ENCODE measurements at regions not wholly inside any gene's neighbourhood (a gene's known extent, or its start where the extent isn't known, plus 50 kb on each side); places are given as distances from the start of the nearest gene placed in this dataset.

DNA sequence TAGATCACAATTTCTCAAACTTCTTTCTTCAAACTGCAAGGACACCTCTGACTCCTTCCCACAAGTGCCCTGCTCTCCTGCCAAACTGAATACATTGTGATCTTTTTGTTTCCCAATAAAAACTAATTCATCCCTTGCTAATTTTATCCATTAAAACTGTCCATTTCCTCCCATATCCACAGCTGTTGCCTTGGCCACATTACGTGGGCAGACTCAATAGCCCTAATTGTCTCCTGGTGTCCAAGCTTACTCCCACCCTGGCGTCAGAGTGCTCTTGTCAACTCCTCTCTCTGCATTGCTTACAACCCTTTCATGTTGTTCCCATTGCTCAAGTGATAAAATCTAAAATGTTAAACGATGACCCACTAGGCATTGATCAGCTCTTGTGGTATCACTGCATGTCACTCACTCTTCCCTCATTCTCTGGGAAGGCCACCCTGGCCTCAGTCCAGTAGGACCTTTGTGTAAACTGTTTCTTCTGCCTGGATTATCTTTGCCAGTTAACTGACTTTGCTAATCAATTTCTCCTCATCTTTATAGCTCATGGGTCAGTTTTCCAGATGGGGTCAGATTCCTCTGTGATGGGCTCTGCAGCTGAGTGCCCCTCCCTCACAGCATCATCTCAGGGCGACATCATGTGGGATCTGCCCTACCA, 525.0 kb downstream of the SLC4A3 start:
- TF ChIP-seq, protein P1, sequence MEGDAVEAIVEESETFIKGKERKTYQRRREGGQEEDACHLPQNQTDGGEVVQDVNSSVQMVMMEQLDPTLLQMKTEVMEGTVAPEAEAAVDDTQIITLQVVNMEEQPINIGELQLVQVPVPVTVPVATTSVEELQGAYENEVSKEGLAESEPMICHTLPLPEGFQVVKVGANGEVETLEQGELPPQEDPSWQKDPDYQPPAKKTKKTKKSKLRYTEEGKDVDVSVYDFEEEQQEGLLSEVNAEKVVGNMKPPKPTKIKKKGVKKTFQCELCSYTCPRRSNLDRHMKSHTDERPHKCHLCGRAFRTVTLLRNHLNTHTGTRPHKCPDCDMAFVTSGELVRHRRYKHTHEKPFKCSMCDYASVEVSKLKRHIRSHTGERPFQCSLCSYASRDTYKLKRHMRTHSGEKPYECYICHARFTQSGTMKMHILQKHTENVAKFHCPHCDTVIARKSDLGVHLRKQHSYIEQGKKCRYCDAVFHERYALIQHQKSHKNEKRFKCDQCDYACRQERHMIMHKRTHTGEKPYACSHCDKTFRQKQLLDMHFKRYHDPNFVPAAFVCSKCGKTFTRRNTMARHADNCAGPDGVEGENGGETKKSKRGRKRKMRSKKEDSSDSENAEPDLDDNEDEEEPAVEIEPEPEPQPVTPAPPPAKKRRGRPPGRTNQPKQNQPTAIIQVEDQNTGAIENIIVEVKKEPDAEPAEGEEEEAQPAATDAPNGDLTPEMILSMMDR (conservative IDR thresholded peaks at IDR 0.05): no peak
- no peak overlapping the region for H3K4me3 Mint-ChIP-seq
- no peaks in the 10 kb centered on the region for H3K9me3 Mint-ChIP-seq
- H3K36me3 Mint-ChIP-seq: no peaks in the 10 kb centered on the region
- H3K4me1 Mint-ChIP-seq (ENCODE audit: unreplicated experiment): peaks cover 23% of the 10 kb centered on the region
- DNase-seq (ENCODE audit: extremely low spot score, unreplicated experiment): no peak
- H3K27ac Mint-ChIP-seq: no peak overlapping the region
- no peaks in the 10 kb centered on the region for H3K27me3 Mint-ChIP-seq

DNA sequence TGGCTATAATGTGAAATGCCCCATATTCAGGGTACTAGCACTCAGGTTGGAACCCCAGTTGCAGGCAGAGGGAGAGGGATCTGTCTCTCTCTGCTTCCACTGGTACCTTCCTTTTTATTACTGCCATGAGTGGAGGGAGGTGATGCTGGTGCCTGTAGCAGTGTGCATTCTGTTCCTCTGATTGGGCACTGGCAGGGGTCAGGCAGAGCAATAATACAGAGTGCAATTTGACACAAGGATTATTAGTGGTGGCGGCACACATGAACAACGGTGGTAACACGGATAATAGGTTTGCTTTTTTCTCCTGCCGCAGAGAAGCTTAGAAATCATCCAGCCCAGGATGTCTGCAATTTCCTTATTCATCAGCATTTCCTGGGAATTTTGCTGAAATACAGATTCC, 525.7 kb downstream of the SLC4A3 start:
- H3K27ac Mint-ChIP-seq: no peak overlapping the region
- no peak for DNase-seq (ENCODE audit: extremely low spot score, unreplicated experiment)
- H3K36me3 Mint-ChIP-seq: no peaks in the 10 kb centered on the region
- no peaks in the 10 kb centered on the region for H3K27me3 Mint-ChIP-seq
- no peak overlapping the region for H3K4me3 Mint-ChIP-seq
- peaks cover 16% of the 10 kb centered on the region for H3K4me1 Mint-ChIP-seq (ENCODE audit: unreplicated experiment)
- no peaks in the 10 kb centered on the region for H3K9me3 Mint-ChIP-seq
- TF ChIP-seq, protein P1 (conservative IDR thresholded peaks at IDR 0.05): no peak

DNA sequence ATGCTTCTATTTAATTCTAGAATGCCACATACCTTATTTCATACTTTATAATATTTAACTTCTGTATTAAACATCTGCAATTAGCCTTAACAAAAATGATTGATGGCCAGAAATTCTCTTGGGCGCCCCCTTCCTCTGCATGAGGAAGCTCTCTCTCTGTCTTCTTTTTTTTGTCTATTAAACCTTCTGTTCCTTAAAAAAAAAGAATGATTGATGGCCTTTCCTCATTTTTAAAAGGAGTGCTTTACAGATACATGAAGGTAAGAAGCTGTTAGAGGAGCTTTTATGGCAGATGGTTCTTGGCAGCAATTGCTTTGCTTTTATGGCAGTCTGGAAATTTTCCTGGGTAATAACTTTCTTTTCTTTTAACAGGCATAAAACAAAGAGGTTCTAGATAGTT, 526.9 kb downstream of the SLC4A3 start:
- Mint-ChIP-seq H3K27me3 (no peaks in the 10 kb centered on the region), H3K36me3 (no peaks in the 10 kb centered on the region), H3K4me3 (no peak overlapping the region), H3K9me3 (no peaks in the 10 kb centered on the region), H3K27ac (no peak overlapping the region), H3K4me1 (ENCODE audit: unreplicated experiment) (peaks cover 16% of the 10 kb centered on the region)
- TF ChIP-seq, protein P1 (conservative IDR thresholded peaks at IDR 0.05): peak; percentile 45
- DNase-seq (ENCODE audit: extremely low spot score, unreplicated experiment): no peak

DNA sequence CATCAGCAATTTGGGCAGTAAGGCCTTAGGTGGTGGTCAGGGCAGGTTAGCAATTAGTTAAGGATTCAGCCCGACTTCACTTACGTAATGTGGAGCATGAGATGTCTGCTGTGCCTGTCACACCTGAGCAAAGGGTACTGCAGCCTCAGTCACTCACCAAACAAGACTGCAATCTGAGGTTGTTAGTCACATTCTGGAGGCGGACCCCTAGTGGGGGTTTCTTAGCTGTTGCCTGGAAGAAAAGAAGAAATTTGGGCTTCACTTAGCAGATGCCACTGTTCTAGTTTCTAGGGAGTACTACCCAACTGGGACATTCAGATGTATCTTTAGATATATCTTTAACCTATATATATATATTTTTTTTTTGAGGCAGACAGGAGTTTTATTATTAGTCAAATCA, 529.9 kb downstream of the SLC4A3 start:
- H3K4me3 Mint-ChIP-seq: no peak overlapping the region
- TF ChIP-seq, protein P1 (conservative IDR thresholded peaks at IDR 0.05): no peak
- peaks cover 5% of the 10 kb centered on the region for H3K4me1 Mint-ChIP-seq (ENCODE audit: unreplicated experiment)
- H3K27ac Mint-ChIP-seq: no peak overlapping the region
- H3K27me3 Mint-ChIP-seq: no peaks in the 10 kb centered on the region
- H3K9me3 Mint-ChIP-seq: peaks cover 3% of the 10 kb centered on the region
- no peak for DNase-seq (ENCODE audit: extremely low spot score, unreplicated experiment)
- H3K36me3 Mint-ChIP-seq: no peaks in the 10 kb centered on the region

DNA sequence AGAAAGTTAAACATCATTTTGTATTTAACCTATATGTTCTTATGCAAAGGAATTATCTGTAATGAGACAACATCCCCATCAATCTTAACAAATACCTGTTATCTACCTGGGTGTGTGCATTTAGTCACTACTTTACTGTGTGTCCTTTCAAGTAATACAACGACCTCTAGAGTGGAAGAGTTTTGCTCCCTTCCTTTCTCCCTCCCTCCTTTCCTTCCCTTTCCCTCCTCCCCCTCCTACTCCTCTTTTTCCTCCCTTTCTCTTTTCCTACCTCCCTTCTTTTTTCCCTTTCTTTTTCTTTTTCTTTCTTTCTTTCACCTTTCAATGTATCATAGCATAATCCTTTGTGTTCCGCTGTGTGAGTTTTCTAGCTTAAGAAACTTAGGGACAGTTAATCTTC, 532.3 kb downstream of the SLC4A3 start:
- H3K4me3 Mint-ChIP-seq: no peak overlapping the region
- no peak for DNase-seq (ENCODE audit: extremely low spot score, unreplicated experiment)
- H3K36me3 Mint-ChIP-seq: no peaks in the 10 kb centered on the region
- peaks cover 3% of the 10 kb centered on the region for H3K9me3 Mint-ChIP-seq
- no peak overlapping the region for H3K27ac Mint-ChIP-seq
- no peaks in the 10 kb centered on the region for H3K4me1 Mint-ChIP-seq (ENCODE audit: unreplicated experiment)
- TF ChIP-seq, protein P1 (conservative IDR thresholded peaks at IDR 0.05): no peak
- no peaks in the 10 kb centered on the region for H3K27me3 Mint-ChIP-seq

- TF ChIP-seq, protein P1 (conservative IDR thresholded peaks at IDR 0.05): no peak
- Mint-ChIP-seq H3K9me3 (peaks cover 3% of the 10 kb centered on the region), H3K27ac (no peak overlapping the region), H3K4me1 (ENCODE audit: unreplicated experiment) (no peaks in the 10 kb centered on the region), H3K27me3 (no peaks in the 10 kb centered on the region), H3K36me3 (no peaks in the 10 kb centered on the region), H3K4me3 (no peak overlapping the region)
- no peak for DNase-seq (ENCODE audit: extremely low spot score, unreplicated experiment)
Observed at GRCh38 chr2:220162320-220162719, 534.9 kb downstream of the SLC4A3 start.
